Panc1 (cell line): ENCODE measurements at regions not wholly inside any gene's neighbourhood (a gene's known extent, or its start where the extent isn't known, plus 50 kb on each side); places are given as distances from the start of the nearest gene placed in this dataset.

Experiments used
- ATAC-seq: fragments of 200-7000 bp; cut with Tn5 transposase; 2 replicates; pipeline ENCODE4 v1.9.1; 2020; ENCODE audit warnings: mild to moderate bottlenecking, moderate library complexity
- BruUV-seq: library from RNA; stranded (reverse); fragments of 400-500 nt; replicated peaks from 2 replicates; lab custom pipeline; 2021; lab: Mats Ljungman, UMichigan
- CTCF ChIA-PET: fragments of 300-600 bp; sonication (Branson Sonifier 250); formaldehyde crosslinking; loops from one replicate; lab custom pipeline; 2022; ENCODE audit warnings: antibody characterized with exemption; lab: Charles Lee
- POLR2A ChIA-PET: fragments of 300-600 bp; sonication (Branson Sonifier 250); formaldehyde crosslinking; loops from one replicate; lab custom pipeline; 2022; ENCODE audit warnings: antibody characterized with exemption; lab: Charles Lee
- DNase-seq: peaks from one replicate; pipeline ENCODE4 v3.0.0-alpha.2; 2010; ENCODE audit warnings: low read depth, low spot score
- H3K27ac ChIP-seq: 2 replicates; pipeline ENCODE4 v1.5.1; 2011; ENCODE audit warnings: mild to moderate bottlenecking, low read length, inconsistent platforms
- H3K27me3 ChIP-seq: fragments of 200-500 bp; sonication (Bioruptor generic); 2 replicates; pipeline ENCODE4 v1.6.0; 2014; ENCODE audit warnings: low read length, inconsistent platforms; ENCODE audit not compliant: control insufficient read depth, insufficient read depth
- H3K36me3 ChIP-seq: fragments of 200-500 bp; sonication (Bioruptor generic); 2 replicates; pipeline ENCODE4 v1.5.1; 2014; ENCODE audit warnings: inconsistent platforms, mild to moderate bottlenecking, low read length, moderate library complexity; ENCODE audit not compliant: control insufficient read depth, insufficient read depth
- H3K4me1 ChIP-seq: 2 replicates; pipeline ENCODE4 v1.5.1; 2011; ENCODE audit warnings: inconsistent platforms, mild to moderate bottlenecking, low read length, moderate library complexity; ENCODE audit not compliant: control insufficient read depth, insufficient read depth
- H3K4me3 ChIP-seq, 2 experiments: 2 replicates each; pipeline ENCODE4 v1.5.1; 2011 to 2012; ENCODE audit warnings: low read depth in 2 of 2, low read length in 2 of 2, mild to moderate bottlenecking in 2 of 2, inconsistent platforms in 1 of 2, moderate library complexity in 1 of 2
- H3K9me3 ChIP-seq: fragments of 200-500 bp; sonication (Bioruptor generic); 2 replicates; pipeline ENCODE4 v1.5.1; 2014; ENCODE audit warnings: low read depth, mild to moderate bottlenecking, inconsistent platforms, low read length, moderate library complexity; ENCODE audit not compliant: control insufficient read depth, insufficient read depth
- CTCF ChIP-seq: fragments of 450-650 bp; IDR thresholded peaks from 2 replicates; pipeline ENCODE4 v1.5.1; 2017; ENCODE audit warnings: mild to moderate bottlenecking
- POLR2AphosphoS5 ChIP-seq: IDR thresholded peaks from 2 replicates; pipeline ENCODE4 v1.6.1; 2012; ENCODE audit warnings: mild to moderate bottlenecking, low read depth, low read length, moderate library complexity
- REST ChIP-seq, 2 experiments: IDR thresholded peaks; 2 replicates each; pipeline ENCODE4 v1.6.1; 2011 to 2012; ENCODE audit warnings: low read depth in 2 of 2, control low read depth in 1 of 2, low read length in 1 of 2, mild to moderate bottlenecking in 1 of 2, moderate library complexity in 1 of 2; ENCODE audit not compliant: insufficient read depth in 1 of 2
- SIN3A ChIP-seq: IDR thresholded peaks from 2 replicates; pipeline ENCODE4 v1.6.1; 2012; ENCODE audit warnings: low read depth, mild to moderate bottlenecking, low read length, moderate library complexity, borderline replicate concordance; ENCODE audit not compliant: insufficient read depth
- TCF7L2 ChIP-seq: IDR thresholded peaks from 2 replicates; pipeline ENCODE4 v1.6.1; 2011; ENCODE audit warnings: mild to moderate bottlenecking, low read depth, low read length, inconsistent platforms
- in situ Hi-C: cut with HindIII; loops from 2 replicates; pipeline ENCODE4 v1.10.0; 2016; ENCODE audit warnings: low sequenced_read_pairs, low pct_unique_long_range_greater_than_20kb
- intact Hi-C: fragments of 100-400 bp; cut with micrococcal nuclease; formaldehyde crosslinking; loops from one replicate; pipeline ENCODE4 v1.10.0; 2022; ENCODE audit not compliant: unreplicated experiment

- Histone ChIP-seq H3K36me3 (no peaks in the 10 kb centered on the region), H3K27me3 (no peaks in the 10 kb centered on the region), H3K4me3 (no peak overlapping the region), H3K4me1 (no peaks in the 10 kb centered on the region), H3K9me3 (no peaks in the 10 kb centered on the region), H3K27ac (no peak overlapping the region)
- BruUV-seq, result no TSS peak
- ChIA-PET CTCF (no interaction called here), POLR2A (no interaction called here)
- intact Hi-C loops (no loop called here), in situ Hi-C loops (no loop called here)
- ATAC-seq, result no peak
- no peak for DNase-seq
- no peak for TF ChIP-seq TCF7L2
- no peak for TF ChIP-seq REST (IDR thresholded peaks at IDR 0.05; ENCODE audit: insufficient read depth in 1 of 2, low read depth in 2 of 2, low read length in 1 of 2)
- no peak for TF ChIP-seq SIN3A
- TF ChIP-seq CTCF, result no peak
- TF ChIP-seq POLR2AphosphoS5, result no peak
Measured at GRCh38 chr3:109939817-109940216, 602.5 kb upstream of the DPPA4 start.

GRCh38 chr3:109943181-109943580 lies 605.8 kb upstream of the DPPA4 start:
- Histone ChIP-seq H3K4me3 (no peak overlapping the region), H3K36me3 (no peaks in the 10 kb centered on the region), H3K9me3 (no peaks in the 10 kb centered on the region), H3K4me1 (no peaks in the 10 kb centered on the region), H3K27ac (no peak overlapping the region), H3K27me3 (no peaks in the 10 kb centered on the region)
- DNase-seq, result no peak
- CTCF ChIA-PET, result no interaction called here
- in situ Hi-C loops (no loop called here), intact Hi-C loops (no loop called here)
- no peak for ATAC-seq
- no peak for TF ChIP-seq SIN3A
- no peak for TF ChIP-seq REST (IDR thresholded peaks at IDR 0.05; ENCODE audit: insufficient read depth in 1 of 2, low read depth in 2 of 2, low read length in 1 of 2)
- no peak for TF ChIP-seq POLR2AphosphoS5
- no peak for TF ChIP-seq CTCF
- no peak for TF ChIP-seq TCF7L2
- POLR2A ChIA-PET, result no interaction called here
- no TSS peak for BruUV-seq
